ENCODE measurements at regions not wholly inside any gene's neighbourhood (a gene's known extent, or its start where the extent isn't known, plus 50 kb on each side); places are given as distances from the start of the nearest gene placed in this dataset.

DNA sequence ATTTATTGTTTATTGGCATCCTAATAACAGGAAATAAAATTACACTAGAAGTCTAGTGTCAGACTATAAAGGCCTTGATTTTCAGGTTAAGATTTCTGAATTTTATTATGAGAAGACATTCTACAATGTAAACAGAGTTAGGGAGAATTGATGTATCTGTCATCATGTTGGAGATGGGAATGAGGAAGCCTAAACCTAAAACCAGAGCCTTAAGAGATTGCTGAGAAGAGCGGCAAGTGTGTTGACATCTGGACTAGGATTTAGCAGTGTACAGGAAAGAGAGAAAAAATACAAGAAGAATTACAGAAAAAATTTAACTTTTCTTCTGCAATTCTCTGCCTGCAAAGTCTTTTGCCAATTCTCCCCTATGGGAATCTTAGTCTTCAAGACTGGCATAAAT is 525.5 kb downstream of the NR2F1-AS1 start:
- ATAC-seq (no peak), DNase-seq (ENCODE audit: low read depth, low spot score) (no peak)
- TF ChIP-seq TCF7L2 (IDR thresholded peaks at IDR 0.05; ENCODE audit: low read depth, low read length) (no peak), POLR2AphosphoS5 (IDR thresholded peaks at IDR 0.05; ENCODE audit: low read depth, low read length) (no peak), SIN3A (IDR thresholded peaks at IDR 0.05; ENCODE audit: borderline replicate concordance, insufficient read depth, low read depth, low read length) (no peak)
- TF ChIP-seq, protein P1, sequence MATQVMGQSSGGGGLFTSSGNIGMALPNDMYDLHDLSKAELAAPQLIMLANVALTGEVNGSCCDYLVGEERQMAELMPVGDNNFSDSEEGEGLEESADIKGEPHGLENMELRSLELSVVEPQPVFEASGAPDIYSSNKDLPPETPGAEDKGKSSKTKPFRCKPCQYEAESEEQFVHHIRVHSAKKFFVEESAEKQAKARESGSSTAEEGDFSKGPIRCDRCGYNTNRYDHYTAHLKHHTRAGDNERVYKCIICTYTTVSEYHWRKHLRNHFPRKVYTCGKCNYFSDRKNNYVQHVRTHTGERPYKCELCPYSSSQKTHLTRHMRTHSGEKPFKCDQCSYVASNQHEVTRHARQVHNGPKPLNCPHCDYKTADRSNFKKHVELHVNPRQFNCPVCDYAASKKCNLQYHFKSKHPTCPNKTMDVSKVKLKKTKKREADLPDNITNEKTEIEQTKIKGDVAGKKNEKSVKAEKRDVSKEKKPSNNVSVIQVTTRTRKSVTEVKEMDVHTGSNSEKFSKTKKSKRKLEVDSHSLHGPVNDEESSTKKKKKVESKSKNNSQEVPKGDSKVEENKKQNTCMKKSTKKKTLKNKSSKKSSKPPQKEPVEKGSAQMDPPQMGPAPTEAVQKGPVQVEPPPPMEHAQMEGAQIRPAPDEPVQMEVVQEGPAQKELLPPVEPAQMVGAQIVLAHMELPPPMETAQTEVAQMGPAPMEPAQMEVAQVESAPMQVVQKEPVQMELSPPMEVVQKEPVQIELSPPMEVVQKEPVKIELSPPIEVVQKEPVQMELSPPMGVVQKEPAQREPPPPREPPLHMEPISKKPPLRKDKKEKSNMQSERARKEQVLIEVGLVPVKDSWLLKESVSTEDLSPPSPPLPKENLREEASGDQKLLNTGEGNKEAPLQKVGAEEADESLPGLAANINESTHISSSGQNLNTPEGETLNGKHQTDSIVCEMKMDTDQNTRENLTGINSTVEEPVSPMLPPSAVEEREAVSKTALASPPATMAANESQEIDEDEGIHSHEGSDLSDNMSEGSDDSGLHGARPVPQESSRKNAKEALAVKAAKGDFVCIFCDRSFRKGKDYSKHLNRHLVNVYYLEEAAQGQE (IDR thresholded peaks at IDR 0.05; ENCODE audit: insufficient read depth in 1 of 2, low read depth in 2 of 2, low read length in 1 of 2): no peak
- TF ChIP-seq, protein P2, sequence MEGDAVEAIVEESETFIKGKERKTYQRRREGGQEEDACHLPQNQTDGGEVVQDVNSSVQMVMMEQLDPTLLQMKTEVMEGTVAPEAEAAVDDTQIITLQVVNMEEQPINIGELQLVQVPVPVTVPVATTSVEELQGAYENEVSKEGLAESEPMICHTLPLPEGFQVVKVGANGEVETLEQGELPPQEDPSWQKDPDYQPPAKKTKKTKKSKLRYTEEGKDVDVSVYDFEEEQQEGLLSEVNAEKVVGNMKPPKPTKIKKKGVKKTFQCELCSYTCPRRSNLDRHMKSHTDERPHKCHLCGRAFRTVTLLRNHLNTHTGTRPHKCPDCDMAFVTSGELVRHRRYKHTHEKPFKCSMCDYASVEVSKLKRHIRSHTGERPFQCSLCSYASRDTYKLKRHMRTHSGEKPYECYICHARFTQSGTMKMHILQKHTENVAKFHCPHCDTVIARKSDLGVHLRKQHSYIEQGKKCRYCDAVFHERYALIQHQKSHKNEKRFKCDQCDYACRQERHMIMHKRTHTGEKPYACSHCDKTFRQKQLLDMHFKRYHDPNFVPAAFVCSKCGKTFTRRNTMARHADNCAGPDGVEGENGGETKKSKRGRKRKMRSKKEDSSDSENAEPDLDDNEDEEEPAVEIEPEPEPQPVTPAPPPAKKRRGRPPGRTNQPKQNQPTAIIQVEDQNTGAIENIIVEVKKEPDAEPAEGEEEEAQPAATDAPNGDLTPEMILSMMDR (IDR thresholded peaks at IDR 0.05): no peak
- in situ Hi-C loops (cut with HindIII; ENCODE audit: low pct_unique_long_range_greater_than_20kb, low sequenced_read_pairs) (no loop called here), intact Hi-C loops (cut with micrococcal nuclease; ENCODE audit: unreplicated experiment) (no loop called here)
- no peaks in the 10 kb centered on the region for H3K27me3 ChIP-seq (ENCODE audit: control insufficient read depth, insufficient read depth, low read length)
- ChIA-PET CTCF (no interaction called here), POLR2A (no interaction called here)
- peak overlapping the region; percentile 59; the same call in 1 of the 2 replicates for H3K27ac ChIP-seq (ENCODE audit: low read length)
- no TSS peak for BruUV-seq (replicated peaks)
- no peaks in the 10 kb centered on the region for H3K36me3 ChIP-seq (ENCODE audit: control insufficient read depth, insufficient read depth, low read length)
- no peaks in the 10 kb centered on the region; the same call in 1 of the 2 replicates for H3K4me1 ChIP-seq (ENCODE audit: control insufficient read depth, insufficient read depth, low read length)
- peaks cover 7% of the 10 kb centered on the region; the same call in 1 of the 2 replicates for H3K9me3 ChIP-seq (ENCODE audit: control insufficient read depth, insufficient read depth, low read depth, low read length)
- no peak overlapping the region for H3K4me3 ChIP-seq (ENCODE audit: low read depth in 2 of 2, low read length in 2 of 2)

DNA sequence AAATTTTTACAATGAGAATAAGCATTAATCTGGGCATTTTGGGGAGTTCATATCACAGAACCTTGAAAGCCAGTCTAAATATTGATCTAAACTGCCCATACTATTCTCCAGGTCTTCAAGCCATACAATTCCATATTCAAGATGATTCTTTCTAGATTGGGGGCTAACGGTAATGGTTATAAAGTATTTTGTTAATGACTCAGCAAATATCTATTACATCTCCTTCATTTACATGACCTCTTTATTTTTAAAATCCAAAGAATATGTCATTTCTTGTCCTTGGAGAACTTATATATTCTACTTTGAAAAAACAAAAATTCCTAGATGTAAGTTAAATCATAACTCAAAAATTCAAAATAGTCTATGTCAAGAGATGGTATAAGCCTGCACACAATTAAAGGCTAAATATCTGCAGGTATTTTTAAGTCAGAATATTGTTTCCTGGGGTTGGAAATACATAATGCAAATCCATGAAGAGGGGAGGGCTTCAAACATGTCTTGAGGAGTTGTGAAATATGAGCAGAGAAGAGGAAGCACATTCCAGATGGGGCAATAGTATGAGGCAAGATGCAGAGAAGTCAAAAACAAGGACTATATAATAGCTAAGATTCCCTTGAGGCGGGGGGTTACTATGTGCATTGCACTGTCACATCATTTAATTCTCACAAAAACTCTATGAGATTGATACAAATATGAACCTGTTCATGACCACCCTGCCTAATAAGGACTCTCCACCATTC is 526.4 kb downstream of the NR2F1-AS1 start:
- no TSS peak for BruUV-seq (replicated peaks)
- ATAC-seq (no peak), DNase-seq (ENCODE audit: low read depth, low spot score) (no peak)
- Histone ChIP-seq H3K27me3 (ENCODE audit: control insufficient read depth, insufficient read depth, low read length) (no peaks in the 10 kb centered on the region), H3K27ac (ENCODE audit: low read length) (peak overlapping the region; percentile 51; the same call in 1 of the 2 replicates), H3K9me3 (ENCODE audit: control insufficient read depth, insufficient read depth, low read depth, low read length) (peaks cover 7% of the 10 kb centered on the region; the same call in 1 of the 2 replicates), H3K4me3 (ENCODE audit: low read depth in 2 of 2, low read length in 2 of 2) (no peak overlapping the region), H3K36me3 (ENCODE audit: control insufficient read depth, insufficient read depth, low read length) (no peaks in the 10 kb centered on the region), H3K4me1 (ENCODE audit: control insufficient read depth, insufficient read depth, low read length) (no peaks in the 10 kb centered on the region; the same call in 1 of the 2 replicates)
- ChIA-PET POLR2A (no interaction called here), CTCF (no interaction called here)
- TF ChIP-seq SIN3A (IDR thresholded peaks at IDR 0.05; ENCODE audit: borderline replicate concordance, insufficient read depth, low read depth, low read length) (no peak), POLR2AphosphoS5 (IDR thresholded peaks at IDR 0.05; ENCODE audit: low read depth, low read length) (no peak), TCF7L2 (IDR thresholded peaks at IDR 0.05; ENCODE audit: low read depth, low read length) (no peak)
- TF ChIP-seq, protein P2 (IDR thresholded peaks at IDR 0.05): no peak
- TF ChIP-seq, protein P1 (IDR thresholded peaks at IDR 0.05; ENCODE audit: insufficient read depth in 1 of 2, low read depth in 2 of 2, low read length in 1 of 2): no peak
- intact Hi-C loops (cut with micrococcal nuclease; ENCODE audit: unreplicated experiment) (no loop called here), in situ Hi-C loops (cut with HindIII; ENCODE audit: low pct_unique_long_range_greater_than_20kb, low sequenced_read_pairs) (no loop called here)
